ENCODE measurements at regions not wholly inside any gene's neighbourhood (a gene's known extent, or its start where the extent isn't known, plus 50 kb on each side); places are given as distances from the start of the nearest gene placed in this dataset.

GRCh38 chr18:8513249-8513648 is 96.0 kb upstream of the RAB12 start (continued):
- no peak for TF ChIP-seq ELK4 (IDR thresholded peaks at IDR 0.05; ENCODE audit: borderline replicate concordance, low read depth, low read length)
- TF ChIP-seq OVOL3 (tag by site-specific recombination; IDR thresholded peaks at IDR 0.05): no peak
- no peak for TF ChIP-seq INSM2 (tag by site-specific recombination; IDR thresholded peaks at IDR 0.05)
- no peak for TF ChIP-seq GLI4 (tag by site-specific recombination; IDR thresholded peaks at IDR 0.05)
- TF ChIP-seq SP7 (tag by site-specific recombination; IDR thresholded peaks at IDR 0.05): no peak
- TF ChIP-seq ZBTB49 (tag by site-specific recombination; IDR thresholded peaks at IDR 0.05; ENCODE audit: low read depth): no peak

GRCh38 chr18:8514409-8514808 is 94.8 kb upstream of the RAB12 start:
- POLR2A ChIA-PET: no interaction called here
- Histone ChIP-seq H3K9me3 (ENCODE audit: control insufficient read depth, insufficient read depth, low read depth, low read length) (no peaks in the 10 kb centered on the region), H3K27ac (ENCODE audit: extremely low read depth, low read depth, low read length) (no peak overlapping the region), H3K4me1 (ENCODE audit: control insufficient read depth, insufficient read depth, low read length) (no peaks in the 10 kb centered on the region), H3K36me3 (ENCODE audit: control insufficient read depth in 2 of 2, insufficient read depth in 1 of 2, low read length in 2 of 2) (no peaks in the 10 kb centered on the region), H3K4me3 (ENCODE audit: low read depth, low read length) (no peak overlapping the region)
- CTCF ChIA-PET: no interaction called here
- TF ChIP-seq ZNF610 (tag by site-specific recombination; IDR thresholded peaks at IDR 0.05; ENCODE audit: borderline replicate concordance) (no peak), BCL11A (tag by site-specific recombination; IDR thresholded peaks at IDR 0.05; ENCODE audit: low read depth) (no peak)

GRCh38 chr18:8515142-8515865 is 93.9 kb upstream of the RAB12 start:
- H3K9me3 ChIP-seq (ENCODE audit: control insufficient read depth, insufficient read depth, low read depth, low read length): no peaks in the 10 kb centered on the region
- ChIA-PET POLR2A (no interaction called here), CTCF (no interaction called here)
- no peak overlapping the region for H3K27ac ChIP-seq (ENCODE audit: extremely low read depth, low read depth, low read length)
- H3K36me3 ChIP-seq (ENCODE audit: control insufficient read depth in 2 of 2, insufficient read depth in 1 of 2, low read length in 2 of 2): no peaks in the 10 kb centered on the region
- H3K4me3 ChIP-seq (ENCODE audit: low read depth, low read length): no peak overlapping the region
- no peaks in the 10 kb centered on the region for H3K4me1 ChIP-seq (ENCODE audit: control insufficient read depth, insufficient read depth, low read length)
- TF ChIP-seq ZNF146 (tag by site-specific recombination; IDR thresholded peaks at IDR 0.05): no peak
- no peak for TF ChIP-seq ZNF677 (tag by site-specific recombination; IDR thresholded peaks at IDR 0.05)
- no peak for TF ChIP-seq ZNF18 (tag by site-specific recombination; IDR thresholded peaks at IDR 0.05)
- no peak for TF ChIP-seq PRDM1 (tag by site-specific recombination; IDR thresholded peaks at IDR 0.05)
- no peak for TF ChIP-seq ZNF350 (tag by site-specific recombination; IDR thresholded peaks at IDR 0.05)
- TF ChIP-seq INSM2 (tag by site-specific recombination; IDR thresholded peaks at IDR 0.05): no peak
- TF ChIP-seq ZNF280D (tag by site-specific recombination; IDR thresholded peaks at IDR 0.05): no peak
- TF ChIP-seq ZNF221 (tag by site-specific recombination; IDR thresholded peaks at IDR 0.05; ENCODE audit: borderline replicate concordance): no peak
- no peak for TF ChIP-seq KLF1 (tag by site-specific recombination; IDR thresholded peaks at IDR 0.05)
- no peak for TF ChIP-seq ZNF514 (tag by site-specific recombination; IDR thresholded peaks at IDR 0.05)
- TF ChIP-seq ZNF26 (tag by site-specific recombination; IDR thresholded peaks at IDR 0.05): no peak
- no peak for TF ChIP-seq ZNF140 (tag by site-specific recombination; IDR thresholded peaks at IDR 0.05)
